ENCODE measurements at regions not wholly inside any gene's neighbourhood (a gene's known extent, or its start where the extent isn't known, plus 50 kb on each side); places are given as distances from the start of the nearest gene placed in this dataset.

- TF ChIP-seq CTCF (conservative IDR thresholded peaks at IDR 0.05; ENCODE audit: low read depth in 2 of 2) (no peak), ZNF462 (CRISPR knock-in tag; IDR thresholded peaks at IDR 0.05) (no peak), EZH2phosphoT487 (IDR thresholded peaks at IDR 0.05; ENCODE audit: unreplicated experiment) (no peak), EZH2 (IDR thresholded peaks at IDR 0.05; ENCODE audit: low read depth, unreplicated experiment) (no peak)
Observed at GRCh38 chr2:38149531-38149930, 73.6 kb upstream of the CYP1B1 start (continued).

GRCh38 chr2:38148501-38148900 lies 72.5 kb upstream of the CYP1B1 start:
- peaks cover 7% of the 10 kb centered on the region for H3K4me1 Mint-ChIP-seq
- no peak overlapping the region for H2AFZ ChIP-seq
- peaks cover 3% of the 10 kb centered on the region; the same call in 1 of the 3 replicates for H3K9me3 Mint-ChIP-seq

More at GRCh38 chr2:38148501-38148900, 72.5 kb upstream of the CYP1B1 start:
- Histone ChIP-seq H3K4me2 (no peak overlapping the region), H4K20me1 (replicated peaks; ENCODE audit: insufficient read depth) (no peaks in the 10 kb centered on the region), H3K9me2 (ENCODE audit: insufficient read depth) (peaks cover 21% of the 10 kb centered on the region), H3K27me3 (ENCODE audit: insufficient read depth) (no peaks in the 10 kb centered on the region), H3K4me3 (no peak overlapping the region), H3K27ac (ENCODE audit: low read depth) (no peak overlapping the region), H3F3A (replicated peaks; ENCODE audit: low read depth) (no peaks in the 10 kb centered on the region), H3K4me1 (ENCODE audit: insufficient read depth) (peaks cover 12% of the 10 kb centered on the region), H3K79me2 (replicated peaks; ENCODE audit: insufficient read depth) (no peaks in the 10 kb centered on the region), H3K36me3 (ENCODE audit: insufficient read depth) (no peaks in the 10 kb centered on the region)
- Mint-ChIP-seq H3K27ac (no peak overlapping the region), H3K36me3 (ENCODE audit: low read depth) (no peaks in the 10 kb centered on the region), H3K4me3 (no peak overlapping the region), H3K27me3 (ENCODE audit: insufficient read depth, low read depth, poor library complexity) (peaks cover 2% of the 10 kb centered on the region)
- DNase-seq (ENCODE audit: low spot score) = no peak
- TF ChIP-seq STAT1 (IDR thresholded peaks at IDR 0.05; ENCODE audit: unreplicated experiment) (no peak), ZNF331 (CRISPR knock-in tag; IDR thresholded peaks at IDR 0.05; ENCODE audit: low read depth) (no peak), ETS1 (IDR thresholded peaks at IDR 0.05) (no peak), EZH2 (IDR thresholded peaks at IDR 0.05; ENCODE audit: low read depth, unreplicated experiment) (no peak), CREB1 (CRISPR knock-in tag; IDR thresholded peaks at IDR 0.05; ENCODE audit: low read depth) (no peak)
- no peak for ATAC-seq

Data from GM23338 (cell line).